ENCODE measurements at regions not wholly inside any gene's neighbourhood (a gene's known extent, or its start where the extent isn't known, plus 50 kb on each side); places are given as distances from the start of the nearest gene placed in this dataset.

GRCh38 chr9:28079677-28080076 lies 506.4 kb upstream of the C9orf72 start:
- intact Hi-C loops (cut with micrococcal nuclease; ENCODE audit: unreplicated experiment) (loop anchor here (10.0 kb wide), 3 partner anchors 65 to 745 kb away; no protein-coding TSS in a partner anchor), in situ Hi-C loops (cut with MboI) (no loop called here)
- no peak for FAIRE-seq
- Histone ChIP-seq H3K9ac (ENCODE audit: control insufficient read depth, insufficient read depth, low read length) (no peak overlapping the region), H2AFZ (ENCODE audit: control insufficient read depth, low read depth, low read length) (no peak overlapping the region), H3K27me3 (replicated peaks in 1 of 2; ENCODE audit: control insufficient read depth in 2 of 2, insufficient read depth in 2 of 2, low read length in 1 of 2) (no peaks in the 10 kb centered on the region), H3K36me3 (ENCODE audit: control insufficient read depth in 2 of 2, insufficient read depth in 2 of 2, low read length in 1 of 2) (no peaks in the 10 kb centered on the region), H4K20me1 (ENCODE audit: control insufficient read depth, insufficient read depth) (no peaks in the 10 kb centered on the region), H3K4me2 (ENCODE audit: control insufficient read depth, insufficient read depth) (no peak overlapping the region), H3K9me3 (replicated peaks; ENCODE audit: control insufficient read depth, insufficient read depth, low read length) (no peaks in the 10 kb centered on the region), H3K4me1 (ENCODE audit: control insufficient read depth, insufficient read depth, low read length) (no peaks in the 10 kb centered on the region), H3K79me2 (ENCODE audit: control insufficient read depth, insufficient read depth, low read length) (no peaks in the 10 kb centered on the region), H3K4me3 (no peak overlapping the region), H3K27ac (ENCODE audit: control insufficient read depth, insufficient read depth) (no peak overlapping the region)
- no peak for DNase-seq (ENCODE audit: low read depth, low spot score)
- 77% methylated on average over 3 of the region's 3 CpGs for WGBS (ENCODE audit: insufficient coverage, insufficient replicate concordance, low lambda C conversion rate, missing lambda C conversion rate)
- ChIA-PET CTCF (interaction anchor here (1.8 kb wide), 1 partner anchor 353 kb away, joined by 4 read pairs; no protein-coding TSS in a partner anchor), SMC1A (ENCODE audit: uncharacterized antibody, unreplicated experiment) (no interaction called here), POLR2A (no interaction called here), RAD21 (ENCODE audit: unreplicated experiment) (no interaction called here)
- no peak for ATAC-seq
- no TSS peak for BruUV-seq (replicated peaks)
- TF ChIP-seq IRF4 (IDR thresholded peaks at IDR 0.05; ENCODE audit: low read depth, low read length) (no peak), LARP7 (IDR thresholded peaks at IDR 0.05) (no peak), MEF2A (IDR thresholded peaks at IDR 0.05; ENCODE audit: insufficient read depth, low read depth, low read length) (no peak), SPI1 (IDR thresholded peaks at IDR 0.05; ENCODE audit: borderline replicate concordance, insufficient read depth, low read depth, low read length) (no peak), SMC3 (IDR thresholded peaks at IDR 0.05; ENCODE audit: borderline replicate concordance, low read length) (no peak), RELA (IDR thresholded peaks at IDR 0.05; ENCODE audit: borderline replicate concordance, partially characterized antibody) (no peak), IKZF1 (conservative IDR thresholded peaks at IDR 0.05) (no peak), CEBPB (IDR thresholded peaks at IDR 0.05; ENCODE audit: borderline replicate concordance in 1 of 2, low read depth in 2 of 2, low read length in 2 of 2) (no peak), RAD51 (IDR thresholded peaks at IDR 0.05) (no peak), CBFB (IDR thresholded peaks at IDR 0.05; ENCODE audit: low read depth) (no peak), MTA2 (IDR thresholded peaks at IDR 0.05; ENCODE audit: low read depth) (no peak), PAX5 (IDR thresholded peaks at IDR 0.05; ENCODE audit: borderline replicate concordance, low read depth, low read length) (no peak), GABPA (IDR thresholded peaks at IDR 0.05; ENCODE audit: low read depth) (no peak), NFYA (IDR thresholded peaks at IDR 0.05; ENCODE audit: borderline replicate concordance, low read depth, low read length) (no peak), CREM (IDR thresholded peaks at IDR 0.05; ENCODE audit: low read depth) (no peak), SUPT20H (IDR thresholded peaks at IDR 0.05; ENCODE audit: borderline replicate concordance, control insufficient read depth, low read depth, low read length) (no peak)
